ENCODE measurements at regions not wholly inside any gene's neighbourhood (a gene's known extent, or its start where the extent isn't known, plus 50 kb on each side); places are given as distances from the start of the nearest gene placed in this dataset.

DNA sequence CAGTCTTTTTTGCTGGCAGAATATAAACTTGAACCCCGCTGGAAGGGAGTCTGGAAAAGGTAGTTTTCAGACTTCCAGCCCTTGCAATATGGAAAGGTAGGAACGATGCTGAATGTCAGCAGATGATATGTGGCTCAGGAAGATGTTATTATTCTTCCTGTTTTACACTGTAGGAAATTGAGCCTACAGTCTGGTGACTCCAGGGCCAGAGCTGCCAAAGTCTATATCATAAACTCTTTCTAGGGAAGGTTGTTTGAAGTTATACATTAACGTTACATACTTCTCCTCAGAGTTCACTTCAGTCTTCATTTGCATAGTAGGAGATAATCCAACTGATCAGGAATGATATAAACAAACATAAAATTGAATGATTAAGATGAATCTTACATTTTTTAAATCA is 141.3 kb downstream of the FAT4 start:
- no peak for TF ChIP-seq CTCF (IDR thresholded peaks at IDR 0.05)
- TF ChIP-seq POLR2A (IDR thresholded peaks at IDR 0.05), result no peak
